Sigmoid colon (tissue), 6 donors: ENCODE measurements at regions not wholly inside any gene's neighbourhood (a gene's known extent, or its start where the extent isn't known, plus 50 kb on each side); places are given as distances from the start of the nearest gene placed in this dataset.

Experiments used
- DNase-seq: peaks from one replicate; pipeline ENCODE4 v3.0.0-alpha.2; 2019
- H3K27ac ChIP-seq, 4 donors: fragments of 200-600 bp; sonication (generic); one replicate each; pipeline ENCODE4 v1.5.1; 2016 to 2019; ENCODE audit warnings: mild to moderate bottlenecking in 1 of 4
- H3K27me3 ChIP-seq, 3 donors: fragments of 200-600 bp; sonication (generic); one replicate each; pipeline ENCODE4 v1.5.1; 2019; ENCODE audit warnings: mild to moderate bottlenecking in 1 of 3
- H3K36me3 ChIP-seq, 4 donors: fragments of 200-600 bp; sonication (generic); one replicate each; pipeline ENCODE4 v1.5.1; 2016 to 2019
- H3K4me1 ChIP-seq, 4 donors: fragments of 200-600 bp; sonication (generic); one replicate each; pipeline ENCODE4 v1.5.1; 2017 to 2019
- H3K4me3 ChIP-seq, 4 donors: fragments of 200-600 bp; sonication (generic); one replicate each; pipeline ENCODE4 v1.5.1; 2017 to 2019; ENCODE audit warnings: mild to moderate bottlenecking in 2 of 4, moderate library complexity in 1 of 4
- H3K9me3 ChIP-seq, 4 donors: fragments of 200-600 bp in 3 of 4; sonication (generic) in 3 of 4; one replicate each; pipeline versions ENCODE4 v1.5.1 to v1.6.1; 2013 to 2019
- CTCF ChIP-seq, 4 experiments: fragments of 450-650 bp in 3 of 4; fragments of 200-600 bp in 1 of 4; IDR thresholded peaks; one replicate each; pipeline ENCODE4 v1.5.1; 2016 to 2019; ENCODE audit warnings: antibody characterized with exemption in 4 of 4, mild to moderate bottlenecking in 3 of 4, moderate library complexity in 2 of 4
- EP300 ChIP-seq, 4 donors: sonication (generic); formaldehyde crosslinking; IDR thresholded peaks; one replicate each; pipeline ENCODE4 v1.6.1; 2017; ENCODE audit warnings: antibody characterized with exemption in 4 of 4
- POLR2A ChIP-seq, 2 donors: fragments of 450-650 bp; IDR thresholded peaks; one replicate each; pipeline ENCODE4 v1.6.1; 2016; ENCODE audit warnings: antibody characterized with exemption in 2 of 2, mild to moderate bottlenecking in 2 of 2, moderate library complexity in 2 of 2
- POLR2AphosphoS5 ChIP-seq, 4 donors: sonication (generic); formaldehyde crosslinking; IDR thresholded peaks; one replicate each; pipeline ENCODE4 v1.6.1; 2017; ENCODE audit warnings: antibody characterized with exemption in 4 of 4
- WGBS, 2 donors: extraction: QIAGEN DNeasy Blood & Tissue Kit; methylation state at CpG; one replicate each; pipeline ENCODE4 v1.1.7; 2013; 5-methylcytosine and 5-hydroxymethylcytosine counted together
- intact Hi-C: fragments of 100-400 bp; cut with DNase I; formaldehyde crosslinking; loops from one replicate; pipeline ENCODE4 v1.15.1; 2023
- donor health status: healthy with polysubstance abuse.
- donor health status: healthy.

DNA sequence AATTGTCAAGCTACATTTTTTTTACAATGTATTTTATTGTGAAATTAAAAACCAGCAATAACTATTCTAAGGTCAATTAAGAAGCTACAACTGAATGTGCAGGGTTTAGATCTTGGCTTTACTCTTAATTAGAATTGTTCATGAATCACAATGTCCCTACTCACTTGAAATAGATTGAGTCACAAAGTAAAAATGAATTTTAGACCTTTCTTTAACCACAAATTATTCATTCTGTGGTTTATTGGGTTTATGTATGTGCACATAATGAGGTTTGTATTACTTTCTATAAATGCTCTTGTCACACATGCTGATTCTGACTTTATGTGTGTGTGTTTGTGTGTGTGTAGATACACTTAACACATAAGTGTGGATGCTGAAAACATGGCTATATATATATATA, 647.0 kb upstream of the AADAT start:
- no peak for DNase-seq
- no peak overlapping the region for H3K4me3 ChIP-seq
- intact Hi-C loops, result no loop called here
- H3K36me3 ChIP-seq, result no peaks in the 10 kb centered on the region
- H3K4me1 ChIP-seq, result no peaks in the 10 kb centered on the region
- TF ChIP-seq CTCF (IDR thresholded peaks at IDR 0.05) (no peak), POLR2AphosphoS5 (IDR thresholded peaks at IDR 0.05) (no peak), EP300 (IDR thresholded peaks at IDR 0.05) (no peak), POLR2A (IDR thresholded peaks at IDR 0.05) (no peak)
- no peak overlapping the region for H3K27ac ChIP-seq
- H3K9me3 ChIP-seq, result no peaks in the 10 kb centered on the region
- H3K27me3 ChIP-seq, result no peaks in the 10 kb centered on the region

DNA sequence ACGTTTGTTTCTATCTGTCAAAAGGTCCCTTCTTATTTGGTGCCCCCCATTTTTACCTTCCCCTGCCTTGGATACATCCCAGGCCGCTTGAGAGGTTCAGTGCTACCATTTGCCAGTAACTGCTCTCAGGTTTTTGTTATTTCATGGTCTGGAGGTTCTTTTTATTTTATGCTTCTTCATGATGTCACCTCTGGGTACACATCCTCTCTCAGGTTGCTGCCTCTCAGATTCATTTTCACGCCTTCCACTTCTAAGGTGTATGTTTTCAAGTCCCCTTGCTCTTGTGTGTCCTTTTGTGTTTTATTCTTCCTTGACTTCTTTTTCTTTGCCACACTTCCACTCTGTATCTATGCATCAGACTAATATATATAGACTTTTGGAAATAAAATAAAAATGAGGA, 640.1 kb upstream of the AADAT start:
- Histone ChIP-seq H3K9me3 (no peaks in the 10 kb centered on the region), H3K4me1 (no peaks in the 10 kb centered on the region), H3K27me3 (no peaks in the 10 kb centered on the region), H3K4me3 (no peak overlapping the region), H3K36me3 (no peaks in the 10 kb centered on the region), H3K27ac (no peak overlapping the region)
- WGBS, 2 donors, result 60 to 70% methylated on average over 3 of the region's 3 CpGs
- TF ChIP-seq POLR2AphosphoS5 (IDR thresholded peaks at IDR 0.05) (no peak), POLR2A (IDR thresholded peaks at IDR 0.05) (no peak), EP300 (IDR thresholded peaks at IDR 0.05) (no peak), CTCF (IDR thresholded peaks at IDR 0.05) (no peak)
- DNase-seq, result no peak
- intact Hi-C loops, result no loop called here

- Histone ChIP-seq H3K36me3 (no peaks in the 10 kb centered on the region), H3K27ac (no peak overlapping the region), H3K27me3 (no peaks in the 10 kb centered on the region), H3K9me3 (no peaks in the 10 kb centered on the region), H3K4me3 (no peak overlapping the region), H3K4me1 (no peaks in the 10 kb centered on the region)
- 12 to 17% methylated on average over 4 of the region's 4 CpGs for WGBS, 2 donors
- TF ChIP-seq POLR2AphosphoS5 (IDR thresholded peaks at IDR 0.05) (no peak), POLR2A (IDR thresholded peaks at IDR 0.05) (no peak), CTCF (IDR thresholded peaks at IDR 0.05) (no peak), EP300 (IDR thresholded peaks at IDR 0.05) (no peak)
- DNase-seq, result no peak
- intact Hi-C loops, result no loop called here
These were observed 639.5 kb upstream of the AADAT start for GRCh38 chr4:170729236-170729635.

DNA sequence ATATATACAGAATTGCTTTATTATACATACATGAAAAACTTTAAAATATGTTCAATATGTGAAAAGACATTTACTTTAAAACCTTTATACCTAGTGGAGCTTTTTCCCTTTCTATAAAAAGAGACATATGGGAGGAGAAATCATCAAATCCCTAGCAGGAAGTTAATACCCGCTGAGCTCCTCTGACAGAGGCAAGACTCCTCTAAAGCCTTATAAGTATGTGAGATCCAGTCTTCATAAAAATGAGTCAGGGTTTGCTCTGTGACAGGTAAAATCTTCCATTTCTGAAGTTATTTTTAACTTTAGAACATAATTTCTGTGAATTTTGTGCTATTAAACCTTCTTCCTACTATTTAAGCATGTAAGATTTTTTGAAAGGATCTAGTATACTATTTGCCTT, 634.4 kb upstream of the AADAT start:
- TF ChIP-seq POLR2AphosphoS5 (IDR thresholded peaks at IDR 0.05) (no peak), CTCF (IDR thresholded peaks at IDR 0.05) (no peak), POLR2A (IDR thresholded peaks at IDR 0.05) (no peak), EP300 (IDR thresholded peaks at IDR 0.05) (no peak)
- H3K27me3 ChIP-seq, result no peaks in the 10 kb centered on the region
- intact Hi-C loops, result no loop called here
- DNase-seq, result no peak
- 88 to 97% methylated on average over 1 of the region's 1 CpG for WGBS, 2 donors
- no peak overlapping the region for H3K27ac ChIP-seq
- no peaks in the 10 kb centered on the region for H3K4me1 ChIP-seq
- H3K36me3 ChIP-seq, result no peaks in the 10 kb centered on the region
- H3K9me3 ChIP-seq, result no peaks in the 10 kb centered on the region
- no peak overlapping the region for H3K4me3 ChIP-seq

DNA sequence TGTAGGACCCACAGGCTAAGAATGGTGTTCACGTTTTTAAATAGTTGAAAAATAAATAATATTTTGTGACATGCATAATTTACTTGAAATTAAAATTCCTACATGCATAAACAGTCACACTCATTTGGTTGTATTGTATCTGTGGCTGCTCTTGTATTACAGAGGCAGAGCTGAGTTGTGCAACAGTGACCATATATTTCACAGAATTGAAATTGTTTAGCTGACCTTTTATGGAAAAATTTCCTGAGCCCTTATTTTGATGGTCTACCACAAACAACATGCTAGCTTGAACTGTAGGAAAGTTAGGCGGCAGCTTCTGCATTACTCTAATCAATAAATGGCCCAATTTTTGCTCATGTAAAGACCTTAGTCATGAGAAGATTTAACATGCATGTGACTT, 633.4 kb upstream of the AADAT start:
- DNase-seq, result no peak
- Histone ChIP-seq H3K4me1 (no peaks in the 10 kb centered on the region), H3K27ac (no peak overlapping the region), H3K4me3 (no peak overlapping the region), H3K27me3 (no peaks in the 10 kb centered on the region), H3K9me3 (no peaks in the 10 kb centered on the region), H3K36me3 (no peaks in the 10 kb centered on the region)
- TF ChIP-seq POLR2A (IDR thresholded peaks at IDR 0.05) (no peak), CTCF (IDR thresholded peaks at IDR 0.05) (no peak), POLR2AphosphoS5 (IDR thresholded peaks at IDR 0.05) (no peak), EP300 (IDR thresholded peaks at IDR 0.05) (no peak)
- WGBS, 2 donors, result 75 to 87% methylated on average over 2 of the region's 2 CpGs
- intact Hi-C loops, result no loop called here
